Spleen (tissue), 7 donors: ENCODE measurements at regions not wholly inside any gene's neighbourhood (a gene's known extent, or its start where the extent isn't known, plus 50 kb on each side); places are given as distances from the start of the nearest gene placed in this dataset.

Experiments used
- CTCF ChIP-seq, 11 experiments: fragments of 200-600 bp in 7 of 11; fragments of 450-650 bp in 4 of 11; sonication (generic) in 4 of 11; IDR thresholded peaks in 8 of 11; conservative IDR thresholded peaks in 3 of 11; 1 replicate in 7 of 11; 2 replicates in 4 of 11; pipeline versions ENCODE4 v1.4.0 to v1.8.0; 2016 to 2021; ENCODE audit warnings: antibody characterized with exemption in 11 of 11, inconsistent platforms in 4 of 11, mild to moderate bottlenecking in 1 of 11
- POLR2A ChIP-seq, 3 donors: fragments of 450-650 bp; IDR thresholded peaks; one replicate each; pipeline ENCODE4 v1.5.1; 2017; ENCODE audit warnings: antibody characterized with exemption in 3 of 3, mild to moderate bottlenecking in 1 of 3
- POLR2AphosphoS5 ChIP-seq, 3 donors: sonication (generic); formaldehyde crosslinking; IDR thresholded peaks; one replicate each; pipeline ENCODE4 v1.5.1; 2017; ENCODE audit warnings: antibody characterized with exemption in 3 of 3
- donor health status: DM: no; HTN: no; CAD: no; lungs with moderate emphysema.
- donor health status: DM: no; HTN: no; CAD: no.
- donor health status: DM: no; HTN: no; CAD: no.

- TF ChIP-seq POLR2A (IDR thresholded peaks at IDR 0.05) = no peak
- no peak for TF ChIP-seq CTCF (IDR thresholded peaks at IDR 0.05 in 8 of 11, conservative IDR thresholded peaks at IDR 0.05 in 3 of 11)
- TF ChIP-seq POLR2AphosphoS5 (IDR thresholded peaks at IDR 0.05) = no peak
Measured at GRCh38 chr9:3054017-3054586, 210.2 kb upstream of the PUM3 start.
